NCI-H2196 treated with DMSO at 0.1 percent for 48 hours (cell line): ENCODE measurements at regions not wholly inside any gene's neighbourhood (a gene's known extent, or its start where the extent isn't known, plus 50 kb on each side); places are given as distances from the start of the nearest gene placed in this dataset.

Experiments
- DNase-seq: peaks from one replicate; lab custom pipeline; 2025; ENCODE audit not compliant: unreplicated experiment; lab: John Stamatoyannopoulos, UW

- DNase-seq = no peak
These were observed 81.8 kb upstream of the SOD3 start for GRCh38 chr4:24713604-24714003.

- DNase-seq = no peak
These were observed 75.8 kb upstream of the SOD3 start for GRCh38 chr4:24719615-24720014.

- no peak for DNase-seq
These were observed 74.9 kb upstream of the SOD3 start for GRCh38 chr4:24720436-24720835.

GRCh38 chr4:24720979-24721378 lies 74.4 kb upstream of the SOD3 start:
- no peak for DNase-seq

- no peak for DNase-seq
These were observed 73.3 kb upstream of the SOD3 start for GRCh38 chr4:24722026-24722568.

GRCh38 chr4:24727390-24728224 lies 67.8 kb upstream of the SOD3 start:
- DNase-seq = no peak

- no peak for DNase-seq
These were observed 66.1 kb upstream of the SOD3 start for GRCh38 chr4:24729119-24729730.

- DNase-seq = no peak
These were observed 64.9 kb upstream of the SOD3 start for GRCh38 chr4:24730256-24731001.

- no peak for DNase-seq
These were observed 63.9 kb upstream of the SOD3 start for GRCh38 chr4:24731448-24731847.

- DNase-seq = no peak
These were observed 60.9 kb upstream of the SOD3 start for GRCh38 chr4:24734511-24734910.

GRCh38 chr4:24736066-24736465 lies 59.3 kb upstream of the SOD3 start:
- no peak for DNase-seq

- DNase-seq = no peak
These were observed 53.5 kb upstream of the SOD3 start for GRCh38 chr4:24741910-24742309.

- no peak for DNase-seq
These were observed 53.0 kb upstream of the SOD3 start for GRCh38 chr4:24742335-24742734.

GRCh38 chr4:24742773-24743172 lies 52.6 kb upstream of the SOD3 start:
- no peak for DNase-seq

GRCh38 chr4:24743206-24743605 lies 52.2 kb upstream of the SOD3 start:
- no peak for DNase-seq

GRCh38 chr4:24743927-24744326 lies 51.4 kb upstream of the SOD3 start:
- DNase-seq = no peak

GRCh38 chr4:24745172-24745895 lies 50.0 kb upstream of the SOD3 start:
- DNase-seq = no peak
